ENCODE measurements at regions not wholly inside any gene's neighbourhood (a gene's known extent, or its start where the extent isn't known, plus 50 kb on each side); places are given as distances from the start of the nearest gene placed in this dataset.

GRCh38 chr18:78521744-78522143 is 457.9 kb upstream of the SALL3 start:
- Histone ChIP-seq H3K27ac (ENCODE audit: low read length) (no peak overlapping the region), H2AFZ (ENCODE audit: low read depth, low read length) (no peak overlapping the region), H3K27me3 (ENCODE audit: insufficient read depth, low read depth, low read length) (no peaks in the 10 kb centered on the region), H3K36me3 (ENCODE audit: insufficient read depth, low read length) (no peaks in the 10 kb centered on the region), H3K4me3 (ENCODE audit: low read length) (no peak overlapping the region), H3K79me2 (replicated peaks; ENCODE audit: insufficient read depth, low read length) (no peaks in the 10 kb centered on the region), H3K9me2 (ENCODE audit: insufficient read depth, low read length) (no peaks in the 10 kb centered on the region), H3K4me2 (ENCODE audit: low read length) (no peak overlapping the region), H3K9me3 (ENCODE audit: low read length) (peaks cover 3% of the 10 kb centered on the region), H3F3A (ENCODE audit: insufficient read depth, low read length, poor library complexity, severe bottlenecking) (no peaks in the 10 kb centered on the region), H3K9ac (ENCODE audit: low read length) (no peak overlapping the region), H4K20me1 (ENCODE audit: insufficient read depth) (no peaks in the 10 kb centered on the region)
- TF ChIP-seq TAF1 (IDR thresholded peaks at IDR 0.05; ENCODE audit: low read depth): no peak
- no peak for TF ChIP-seq SMC3 (conservative IDR thresholded peaks at IDR 0.05; ENCODE audit: poor library complexity)
- no peak for TF ChIP-seq EP300 (conservative IDR thresholded peaks at IDR 0.05; ENCODE audit: poor library complexity, severe bottlenecking)
- no peak for TF ChIP-seq MXI1 (conservative IDR thresholded peaks at IDR 0.05; ENCODE audit: poor library complexity, severe bottlenecking)
- TF ChIP-seq POLR2AphosphoS5 (IDR thresholded peaks at IDR 0.05): no peak

DNA sequence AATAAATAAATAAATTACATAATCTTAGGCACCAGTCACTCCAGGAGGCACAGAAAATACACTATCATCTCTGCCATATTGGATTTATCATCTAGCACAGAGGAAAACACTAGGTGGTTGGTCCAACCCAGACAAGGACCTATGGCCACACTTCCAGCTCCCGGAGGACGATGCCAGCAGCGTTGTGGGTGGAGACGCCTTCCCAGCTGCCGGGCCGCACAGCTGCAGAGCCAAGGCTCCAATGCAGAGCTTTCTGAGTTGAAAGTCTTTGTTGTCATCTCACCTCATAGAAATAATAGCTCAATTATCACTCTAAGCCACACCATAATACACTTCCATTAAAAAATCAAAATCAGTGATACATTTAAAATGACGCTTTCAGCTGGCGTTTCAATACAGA is 457.1 kb upstream of the SALL3 start:
- Histone ChIP-seq H2AFZ (ENCODE audit: low read depth, low read length) (no peak overlapping the region), H3K9ac (ENCODE audit: low read length) (no peak overlapping the region), H3K27me3 (ENCODE audit: insufficient read depth, low read depth, low read length) (no peaks in the 10 kb centered on the region), H3K9me3 (ENCODE audit: low read length) (peaks cover 3% of the 10 kb centered on the region), H3K27ac (ENCODE audit: low read length) (no peak overlapping the region), H3K4me2 (ENCODE audit: low read length) (no peak overlapping the region), H3K79me2 (replicated peaks; ENCODE audit: insufficient read depth, low read length) (no peaks in the 10 kb centered on the region), H4K20me1 (ENCODE audit: insufficient read depth) (no peaks in the 10 kb centered on the region), H3K9me2 (ENCODE audit: insufficient read depth, low read length) (no peaks in the 10 kb centered on the region), H3F3A (ENCODE audit: insufficient read depth, low read length, poor library complexity, severe bottlenecking) (no peaks in the 10 kb centered on the region), H3K4me3 (ENCODE audit: low read length) (no peak overlapping the region), H3K36me3 (ENCODE audit: insufficient read depth, low read length) (no peaks in the 10 kb centered on the region)
- TF ChIP-seq EP300 (conservative IDR thresholded peaks at IDR 0.05; ENCODE audit: poor library complexity, severe bottlenecking): no peak
- no peak for TF ChIP-seq POLR2AphosphoS5 (IDR thresholded peaks at IDR 0.05)
- no peak for TF ChIP-seq MXI1 (conservative IDR thresholded peaks at IDR 0.05; ENCODE audit: poor library complexity, severe bottlenecking)
- TF ChIP-seq EZH2 (IDR thresholded peaks at IDR 0.05; ENCODE audit: borderline replicate concordance, insufficient read depth, low read length, poor library complexity, severe bottlenecking): no peak
- TF ChIP-seq REST (IDR thresholded peaks at IDR 0.05; ENCODE audit: borderline replicate concordance): no peak
- TF ChIP-seq TAF1 (IDR thresholded peaks at IDR 0.05; ENCODE audit: low read depth): no peak
- TF ChIP-seq RAD21 (conservative IDR thresholded peaks at IDR 0.05): no peak
- TF ChIP-seq, protein P1, sequence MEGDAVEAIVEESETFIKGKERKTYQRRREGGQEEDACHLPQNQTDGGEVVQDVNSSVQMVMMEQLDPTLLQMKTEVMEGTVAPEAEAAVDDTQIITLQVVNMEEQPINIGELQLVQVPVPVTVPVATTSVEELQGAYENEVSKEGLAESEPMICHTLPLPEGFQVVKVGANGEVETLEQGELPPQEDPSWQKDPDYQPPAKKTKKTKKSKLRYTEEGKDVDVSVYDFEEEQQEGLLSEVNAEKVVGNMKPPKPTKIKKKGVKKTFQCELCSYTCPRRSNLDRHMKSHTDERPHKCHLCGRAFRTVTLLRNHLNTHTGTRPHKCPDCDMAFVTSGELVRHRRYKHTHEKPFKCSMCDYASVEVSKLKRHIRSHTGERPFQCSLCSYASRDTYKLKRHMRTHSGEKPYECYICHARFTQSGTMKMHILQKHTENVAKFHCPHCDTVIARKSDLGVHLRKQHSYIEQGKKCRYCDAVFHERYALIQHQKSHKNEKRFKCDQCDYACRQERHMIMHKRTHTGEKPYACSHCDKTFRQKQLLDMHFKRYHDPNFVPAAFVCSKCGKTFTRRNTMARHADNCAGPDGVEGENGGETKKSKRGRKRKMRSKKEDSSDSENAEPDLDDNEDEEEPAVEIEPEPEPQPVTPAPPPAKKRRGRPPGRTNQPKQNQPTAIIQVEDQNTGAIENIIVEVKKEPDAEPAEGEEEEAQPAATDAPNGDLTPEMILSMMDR (IDR thresholded peaks at IDR 0.05; ENCODE audit: poor library complexity, severe bottlenecking): no peak
- TF ChIP-seq SMC3 (conservative IDR thresholded peaks at IDR 0.05; ENCODE audit: poor library complexity): no peak
